MM.1S (cell line): ENCODE measurements at regions not wholly inside any gene's neighbourhood (a gene's known extent, or its start where the extent isn't known, plus 50 kb on each side); places are given as distances from the start of the nearest gene placed in this dataset.

Experiments
- DNase-seq: peaks from one replicate; pipeline ENCODE4 v3.0.0-alpha.2; 2015
- H2AFZ ChIP-seq: fragments of 300-600 bp; sonication (generic); 2 replicates; pipeline ENCODE4 v1.6.0; 2016; ENCODE audit warnings: antibody characterized with exemption, low read length
- H3F3A ChIP-seq: fragments of 300-600 bp; sonication (generic); 2 replicates; pipeline ENCODE4 v1.6.1; 2016; ENCODE audit warnings: mild to moderate bottlenecking, antibody characterized with exemption, low read length, moderate library complexity, mixed read lengths; ENCODE audit not compliant: insufficient read depth
- H3K27ac ChIP-seq: fragments of 300-600 bp; sonication (generic); 2 replicates; pipeline ENCODE4 v1.5.1; 2016; ENCODE audit warnings: mild to moderate bottlenecking, low read length
- H3K27me3 ChIP-seq: fragments of 300-600 bp; sonication (generic); replicated peaks from 2 replicates; pipeline ENCODE4 v1.6.0; 2016; ENCODE audit warnings: low read length; ENCODE audit not compliant: insufficient read depth
- H3K36me3 ChIP-seq: fragments of 300-600 bp; sonication (generic); replicated peaks from 2 replicates; pipeline ENCODE4 v1.6.1; 2016; ENCODE audit warnings: mild to moderate bottlenecking, low read length, mixed read lengths; ENCODE audit not compliant: insufficient read depth
- H3K4me1 ChIP-seq: fragments of 300-600 bp; sonication (generic); 2 replicates; pipeline ENCODE4 v1.6.1; 2016; ENCODE audit warnings: low read length, mixed read lengths
- H3K4me2 ChIP-seq: fragments of 300-600 bp; sonication (generic); 2 replicates; pipeline ENCODE4 v1.6.0; 2016; ENCODE audit warnings: low read depth, low read length
- H3K4me3 ChIP-seq: fragments of 300-600 bp; sonication (generic); 2 replicates; pipeline ENCODE4 v1.5.1; 2016; ENCODE audit warnings: low read length, mixed read lengths
- H3K79me2 ChIP-seq: fragments of 300-600 bp; sonication (generic); 2 replicates; pipeline ENCODE4 v1.6.1; 2016; ENCODE audit warnings: mixed run types, low read length, mixed read lengths
- H3K9ac ChIP-seq: fragments of 300-600 bp; sonication (generic); 2 replicates; pipeline ENCODE4 v1.6.1; 2016; ENCODE audit warnings: low read length, mixed read lengths
- H3K9me2 ChIP-seq: fragments of 300-600 bp; sonication (generic); replicated peaks from 2 replicates; pipeline ENCODE4 v1.6.1; 2016; ENCODE audit warnings: mild to moderate bottlenecking, low read length, mixed read lengths; ENCODE audit not compliant: insufficient read depth
- H3K9me3 ChIP-seq: fragments of 300-600 bp; sonication (generic); replicated peaks from 2 replicates; pipeline ENCODE4 v1.6.1; 2016; ENCODE audit warnings: mild to moderate bottlenecking, low read length, mixed read lengths; ENCODE audit not compliant: insufficient read depth
- H4K20me1 ChIP-seq: fragments of 300-600 bp; sonication (generic); 2 replicates; pipeline ENCODE4 v1.6.1; 2016; ENCODE audit warnings: mild to moderate bottlenecking, low read length, moderate library complexity, mixed read lengths; ENCODE audit not compliant: insufficient read depth
- EZH2 ChIP-seq: fragments of 300-600 bp; sonication (generic); optimal IDR thresholded peaks from 2 replicates; pipeline ENCODE3; 2017; ENCODE audit warnings: low read depth, mild to moderate bottlenecking, antibody characterized with exemption, low read length, mixed read lengths
- EZH2phosphoT487 ChIP-seq: fragments of 300-600 bp; sonication (generic); IDR thresholded peaks from 2 replicates; pipeline ENCODE4 v1.6.1; 2018; ENCODE audit warnings: antibody characterized with exemption, low read length
- TF ChIP-seq, protein P1 (sequence below): fragments of 300-600 bp; sonication (generic); IDR thresholded peaks from 2 replicates; pipeline ENCODE4 v1.5.1; 2016; ENCODE audit warnings: antibody characterized with exemption, low read length, mixed read lengths

DNA sequence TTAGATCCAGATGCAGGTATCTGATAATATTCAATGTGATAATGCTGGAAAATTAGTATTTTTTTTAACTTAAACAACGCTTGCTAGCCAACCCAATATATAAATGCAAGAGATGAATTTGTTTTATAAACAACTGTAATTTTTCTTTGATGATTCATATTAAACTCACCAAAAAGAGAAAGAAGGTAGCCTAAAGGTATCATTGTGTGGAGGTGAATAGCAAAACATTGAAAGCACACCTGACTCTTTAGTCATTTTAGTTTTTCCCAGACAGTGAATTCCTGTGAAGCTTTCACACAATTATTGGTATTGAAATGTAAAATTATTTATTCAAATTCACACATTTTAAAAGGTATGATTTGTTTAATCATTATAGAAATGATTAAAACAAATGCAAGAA is 424.0 kb downstream of the NR4A2 start:
- H3K27ac ChIP-seq: no peak overlapping the region
- H3K9ac ChIP-seq: no peak overlapping the region
- no peaks in the 10 kb centered on the region for H3K27me3 ChIP-seq
- no peak overlapping the region for H3K4me3 ChIP-seq
- H3K79me2 ChIP-seq: no peaks in the 10 kb centered on the region
- no peaks in the 10 kb centered on the region for H3K4me1 ChIP-seq
- H3K9me3 ChIP-seq: no peaks in the 10 kb centered on the region
- no peaks in the 10 kb centered on the region for H3K9me2 ChIP-seq
- H2AFZ ChIP-seq: no peak overlapping the region
- no peaks in the 10 kb centered on the region for H3K36me3 ChIP-seq
- no peak for TF ChIP-seq EZH2
- TF ChIP-seq, protein P1, sequence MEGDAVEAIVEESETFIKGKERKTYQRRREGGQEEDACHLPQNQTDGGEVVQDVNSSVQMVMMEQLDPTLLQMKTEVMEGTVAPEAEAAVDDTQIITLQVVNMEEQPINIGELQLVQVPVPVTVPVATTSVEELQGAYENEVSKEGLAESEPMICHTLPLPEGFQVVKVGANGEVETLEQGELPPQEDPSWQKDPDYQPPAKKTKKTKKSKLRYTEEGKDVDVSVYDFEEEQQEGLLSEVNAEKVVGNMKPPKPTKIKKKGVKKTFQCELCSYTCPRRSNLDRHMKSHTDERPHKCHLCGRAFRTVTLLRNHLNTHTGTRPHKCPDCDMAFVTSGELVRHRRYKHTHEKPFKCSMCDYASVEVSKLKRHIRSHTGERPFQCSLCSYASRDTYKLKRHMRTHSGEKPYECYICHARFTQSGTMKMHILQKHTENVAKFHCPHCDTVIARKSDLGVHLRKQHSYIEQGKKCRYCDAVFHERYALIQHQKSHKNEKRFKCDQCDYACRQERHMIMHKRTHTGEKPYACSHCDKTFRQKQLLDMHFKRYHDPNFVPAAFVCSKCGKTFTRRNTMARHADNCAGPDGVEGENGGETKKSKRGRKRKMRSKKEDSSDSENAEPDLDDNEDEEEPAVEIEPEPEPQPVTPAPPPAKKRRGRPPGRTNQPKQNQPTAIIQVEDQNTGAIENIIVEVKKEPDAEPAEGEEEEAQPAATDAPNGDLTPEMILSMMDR: no peak
- no peak overlapping the region for H3K4me2 ChIP-seq
- no peaks in the 10 kb centered on the region for H4K20me1 ChIP-seq
- DNase-seq: no peak
- H3F3A ChIP-seq: no peaks in the 10 kb centered on the region

DNA sequence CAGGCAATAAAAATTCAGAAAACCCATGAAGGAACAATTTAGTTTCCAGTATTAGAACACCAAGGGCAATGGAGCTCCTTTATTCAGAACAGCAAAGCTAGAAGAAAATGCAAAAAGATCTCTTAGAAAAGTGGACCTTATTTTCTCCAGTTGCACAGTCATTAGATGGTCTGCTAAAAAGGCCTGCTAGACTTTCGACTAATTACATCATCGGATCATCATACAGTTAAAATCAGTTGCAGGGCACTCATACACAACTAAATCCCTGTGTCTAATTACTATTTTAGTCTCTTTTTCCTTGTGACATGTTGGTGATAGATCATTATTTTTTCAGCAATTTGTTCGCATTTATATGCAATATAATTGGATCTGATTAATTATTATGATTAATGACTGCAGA is 425.3 kb downstream of the NR4A2 start:
- no peak overlapping the region for H2AFZ ChIP-seq
- H3K4me2 ChIP-seq: no peak overlapping the region
- H3K9me3 ChIP-seq: no peaks in the 10 kb centered on the region
- no peak for DNase-seq
- H3F3A ChIP-seq: no peaks in the 10 kb centered on the region
- no peaks in the 10 kb centered on the region for H4K20me1 ChIP-seq
- no peaks in the 10 kb centered on the region for H3K9me2 ChIP-seq
- no peaks in the 10 kb centered on the region for H3K79me2 ChIP-seq
- no peaks in the 10 kb centered on the region for H3K27me3 ChIP-seq
- H3K4me1 ChIP-seq: no peaks in the 10 kb centered on the region
- TF ChIP-seq EZH2phosphoT487 (no peak), EZH2 (no peak)
- no peak overlapping the region for H3K4me3 ChIP-seq
- no peak overlapping the region for H3K27ac ChIP-seq
- no peak overlapping the region for H3K9ac ChIP-seq
- H3K36me3 ChIP-seq: no peaks in the 10 kb centered on the region

DNA sequence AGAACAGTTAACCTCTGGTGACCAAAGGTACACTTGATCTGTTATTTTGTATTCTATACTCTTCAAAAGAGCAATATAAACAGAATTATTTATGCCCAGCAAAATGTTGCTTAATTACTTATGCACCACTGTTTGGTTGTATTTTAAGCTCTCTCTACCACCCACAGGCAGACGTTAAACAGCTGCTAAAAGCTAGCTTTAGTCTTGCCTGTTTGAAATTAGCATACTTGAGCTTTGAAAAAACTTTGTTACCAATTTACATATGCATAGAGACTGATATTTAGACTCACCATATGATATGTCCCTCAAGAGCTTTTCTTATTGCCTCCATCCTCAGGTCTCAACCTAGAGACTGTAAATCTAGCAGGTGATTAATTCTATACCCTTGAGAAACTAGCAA is 426.9 kb downstream of the NR4A2 start:
- H3K4me2 ChIP-seq: no peak overlapping the region
- no peak overlapping the region for H3K4me3 ChIP-seq
- no peak overlapping the region for H3K27ac ChIP-seq
- H3K9me2 ChIP-seq: no peaks in the 10 kb centered on the region
- no peaks in the 10 kb centered on the region for H3F3A ChIP-seq
- H3K4me1 ChIP-seq: no peaks in the 10 kb centered on the region
- H2AFZ ChIP-seq: no peak overlapping the region
- no peaks in the 10 kb centered on the region for H3K9me3 ChIP-seq
- TF ChIP-seq, protein P1: no peak
- H3K79me2 ChIP-seq: no peaks in the 10 kb centered on the region
- no peak for DNase-seq
- H3K36me3 ChIP-seq: no peaks in the 10 kb centered on the region
- H3K9ac ChIP-seq: no peak overlapping the region
- H4K20me1 ChIP-seq: no peaks in the 10 kb centered on the region
- no peaks in the 10 kb centered on the region for H3K27me3 ChIP-seq

DNA sequence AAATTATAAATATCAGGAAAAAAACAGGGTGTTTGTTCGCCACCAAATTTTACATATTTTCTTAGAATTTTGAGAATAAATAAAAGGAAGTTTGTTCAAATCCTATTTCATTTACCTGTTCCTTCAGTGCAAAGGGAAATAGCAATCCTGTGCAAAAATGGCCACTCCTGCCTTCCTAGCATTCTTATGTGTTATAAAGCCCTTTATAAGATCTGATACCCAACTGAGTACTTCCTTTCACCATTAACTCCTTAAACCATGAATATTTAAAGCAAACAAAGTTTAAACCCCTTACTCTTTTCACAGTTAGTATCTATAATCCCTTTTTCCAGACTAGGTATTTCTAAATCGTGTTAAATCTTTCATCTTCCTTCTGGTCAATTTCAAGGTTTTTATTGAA is 427.8 kb downstream of the NR4A2 start:
- Histone ChIP-seq H3K36me3 (no peaks in the 10 kb centered on the region), H3K4me2 (no peak overlapping the region), H3K27ac (no peak overlapping the region), H3K4me1 (no peaks in the 10 kb centered on the region), H3K9me2 (no peaks in the 10 kb centered on the region), H3K4me3 (no peak overlapping the region), H3F3A (no peaks in the 10 kb centered on the region), H3K9ac (no peak overlapping the region), H4K20me1 (no peaks in the 10 kb centered on the region), H2AFZ (no peak overlapping the region), H3K79me2 (no peaks in the 10 kb centered on the region), H3K27me3 (no peaks in the 10 kb centered on the region), H3K9me3 (no peaks in the 10 kb centered on the region)
- no peak for DNase-seq
- TF ChIP-seq EZH2phosphoT487: no peak
- TF ChIP-seq, protein P1: no peak
- no peak for TF ChIP-seq EZH2
